Fibroblast of peridontal ligament (primary cell): ENCODE measurements at regions not wholly inside any gene's neighbourhood (a gene's known extent, or its start where the extent isn't known, plus 50 kb on each side); places are given as distances from the start of the nearest gene placed in this dataset.
"Not testable (repeated sequence)": the region's sequence is repeated elsewhere in the genome, so short reads cannot be mapped to it uniquely, and the experiment has no call there.

Source experiments
- DNase-seq: peaks from one replicate; pipeline ENCODE4 v3.0.0-alpha.2; 2010; ENCODE audit errors: extremely low read depth

- peak; percentile 43 for DNase-seq
Measured at GRCh38 chr17:70370816-70371215, 201.5 kb downstream of the KCNJ2 start.

DNA sequence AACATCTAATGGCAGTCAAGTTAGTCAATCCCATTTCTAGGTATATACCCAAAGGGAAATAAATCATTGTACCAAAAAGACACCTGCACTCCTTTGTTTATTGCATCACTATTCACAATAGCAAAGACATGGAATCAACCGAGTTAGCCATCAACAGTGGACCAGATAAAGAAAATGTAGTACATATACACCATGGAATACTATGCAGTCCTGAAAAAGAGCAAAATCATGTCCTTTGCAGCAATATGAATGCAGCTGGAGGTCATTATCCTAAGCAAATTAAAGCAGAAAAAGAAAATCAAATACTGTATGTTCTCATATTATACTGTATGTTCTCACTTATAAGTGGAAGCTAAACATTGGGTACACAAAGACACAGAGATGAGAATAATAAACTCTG is 204.0 kb downstream of the KCNJ2 start:
- no peak for DNase-seq

GRCh38 chr17:70374496-70374895 is 205.2 kb downstream of the KCNJ2 start:
- no peak for DNase-seq

DNA sequence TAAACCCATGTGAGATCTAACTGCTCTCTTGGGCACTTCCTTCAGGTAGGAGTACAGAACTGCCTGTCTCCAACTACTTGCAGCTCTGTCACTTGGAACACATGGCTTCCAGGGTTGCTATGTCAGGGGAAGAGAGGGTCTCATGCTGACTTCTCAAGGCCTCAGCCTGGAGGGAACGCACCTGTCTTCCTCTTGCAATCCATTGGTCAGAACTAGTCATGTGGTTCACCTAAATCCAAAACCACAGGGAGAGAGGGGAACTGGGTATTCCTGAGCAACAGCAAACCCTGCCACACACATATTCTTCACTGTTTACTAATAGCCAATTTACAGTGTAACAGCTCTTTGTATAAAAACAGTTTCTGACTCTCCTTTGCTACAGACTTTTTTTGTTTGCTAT is 206.1 kb downstream of the KCNJ2 start:
- DNase-seq = no peak

DNA sequence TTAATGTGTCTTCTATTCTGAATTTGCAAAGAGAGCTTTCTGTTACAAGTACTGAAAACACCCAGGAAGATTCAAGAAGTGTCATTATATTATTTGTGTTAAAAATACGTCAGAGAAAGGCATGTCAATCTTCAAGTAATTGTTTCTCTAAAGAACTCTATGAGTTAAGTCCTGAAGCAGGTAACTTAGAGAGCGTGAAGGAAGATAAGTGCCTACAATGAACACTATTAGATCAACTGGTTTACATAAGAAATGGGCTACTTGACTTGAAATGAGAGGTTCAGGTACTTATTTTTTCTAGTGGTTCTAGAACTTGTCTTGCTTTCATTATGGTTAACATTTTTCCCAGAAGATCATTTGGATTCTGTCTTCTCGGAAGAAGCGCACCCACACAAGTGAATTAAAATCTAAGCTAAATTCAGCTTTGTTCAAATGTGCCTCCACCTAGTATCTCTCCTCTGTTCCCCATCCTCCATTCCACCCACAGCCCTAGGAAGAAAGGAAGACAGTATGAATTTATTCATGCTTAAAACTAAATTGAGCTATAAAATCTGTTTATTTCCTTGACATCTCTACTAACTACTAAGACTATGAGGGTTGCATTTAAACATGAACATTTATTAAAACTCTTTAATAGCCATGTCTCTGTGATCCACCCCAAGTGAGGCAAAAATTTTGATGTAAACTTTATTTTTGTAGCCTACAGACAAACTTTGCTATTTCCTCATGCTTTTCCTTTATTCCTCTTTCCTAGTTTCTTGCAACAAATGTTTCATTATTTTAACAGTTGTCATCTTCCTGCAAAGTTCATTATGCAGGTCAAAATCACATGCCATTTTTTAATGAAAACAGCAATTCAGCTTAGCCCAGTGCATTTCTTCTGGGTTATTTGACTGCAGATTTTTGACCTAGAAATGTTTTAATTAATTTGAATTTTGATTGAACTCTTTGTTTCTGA is 206.8 kb downstream of the KCNJ2 start:
- no peak for DNase-seq

GRCh38 chr17:70377654-70378053 is 208.3 kb downstream of the KCNJ2 start:
- DNase-seq = no peak

- DNase-seq = no peak
Measured at GRCh38 chr17:70378076-70378475, 208.7 kb downstream of the KCNJ2 start.

GRCh38 chr17:70379945-70380344 is 210.6 kb downstream of the KCNJ2 start:
- no peak for DNase-seq

- not testable (repeated sequence) for DNase-seq
Measured at GRCh38 chr17:70381916-70382315, 212.6 kb downstream of the KCNJ2 start.

- DNase-seq = no peak
Measured at GRCh38 chr17:70388326-70388725, 219.0 kb downstream of the KCNJ2 start.

DNA sequence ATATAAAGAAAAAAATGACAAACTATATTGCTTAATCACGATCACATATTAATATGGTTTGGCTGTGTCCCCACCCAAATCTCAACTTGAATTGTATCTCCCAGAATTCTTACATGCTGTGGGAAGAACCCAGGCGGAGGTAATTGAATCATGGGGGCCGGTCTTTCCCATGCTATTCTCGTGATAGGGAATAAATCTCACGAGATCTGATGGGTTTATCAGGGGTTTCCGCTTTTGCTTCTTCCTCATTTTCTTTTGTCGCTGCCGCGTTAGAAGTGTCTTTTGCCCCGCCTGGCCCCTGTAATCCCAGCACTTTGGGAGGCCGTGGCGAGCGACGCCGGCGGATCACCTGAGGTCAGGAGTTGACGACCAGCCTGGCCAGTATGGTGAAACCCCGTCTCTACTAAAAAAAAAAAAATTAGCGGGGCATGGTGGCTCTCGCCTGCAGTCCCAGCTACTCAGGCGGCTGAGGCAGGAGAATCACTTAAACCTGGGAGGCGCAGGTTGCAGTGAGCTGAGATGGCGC is 220.0 kb downstream of the KCNJ2 start:
- not testable (repeated sequence) for DNase-seq

DNA sequence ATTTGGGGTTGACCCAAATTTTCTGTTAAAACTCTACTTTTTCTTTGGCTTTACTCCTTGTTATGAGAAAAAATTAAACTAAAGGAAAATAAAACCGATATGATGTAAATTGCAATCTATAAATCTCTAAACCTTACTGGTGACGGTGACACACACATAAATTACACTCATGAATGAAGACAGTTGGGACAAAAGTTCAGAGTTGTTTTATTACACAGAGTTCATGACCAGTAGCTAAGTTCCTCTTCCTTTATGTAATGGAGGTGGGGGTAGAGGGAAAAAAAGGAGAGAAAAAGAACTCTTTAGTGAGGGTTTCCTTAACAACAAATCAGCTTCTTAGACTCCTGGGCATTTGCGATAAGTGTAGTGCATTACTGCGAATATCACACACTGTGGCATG is 220.7 kb downstream of the KCNJ2 start:
- DNase-seq = no peak

DNA sequence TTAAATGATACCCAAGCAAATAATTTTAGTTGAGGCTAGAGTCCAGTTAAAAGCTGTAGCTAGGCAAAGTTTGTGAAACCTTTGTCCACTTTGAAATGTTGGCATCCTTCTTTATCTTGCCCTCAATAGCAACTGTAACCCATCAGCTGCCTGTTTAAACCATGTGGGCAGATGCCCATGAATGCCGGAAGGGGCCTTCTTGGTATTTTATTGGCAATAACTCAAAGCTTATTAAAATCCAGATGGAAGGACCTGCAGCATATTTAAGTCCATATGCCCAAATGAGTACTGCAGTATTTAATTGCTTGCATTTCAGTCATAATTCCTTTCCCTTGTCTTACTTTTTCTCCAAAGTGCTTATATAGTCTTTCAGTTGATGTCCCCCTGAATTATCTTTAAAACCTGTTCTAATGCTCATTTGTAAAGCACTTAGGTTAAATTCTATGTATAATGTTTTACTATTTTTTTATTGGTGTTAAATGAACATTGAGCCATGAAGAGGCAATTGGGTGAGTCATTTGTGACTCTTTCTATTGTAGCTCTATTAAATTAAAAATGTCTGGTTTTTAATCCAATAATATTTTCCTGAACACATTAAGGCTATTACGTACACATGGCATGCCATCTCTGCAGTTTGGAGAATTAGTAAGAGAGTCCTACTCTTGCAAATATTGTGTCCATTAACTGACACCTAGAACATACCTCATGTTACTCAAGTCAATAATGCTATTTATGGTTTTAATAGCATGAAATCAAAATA is 225.3 kb downstream of the KCNJ2 start:
- DNase-seq = no peak

GRCh38 chr17:70405492-70406220 is 236.3 kb downstream of the KCNJ2 start:
- peak; percentile 95 for DNase-seq

GRCh38 chr17:70407506-70407905 is 238.2 kb downstream of the KCNJ2 start:
- peak; percentile 5 for DNase-seq

DNA sequence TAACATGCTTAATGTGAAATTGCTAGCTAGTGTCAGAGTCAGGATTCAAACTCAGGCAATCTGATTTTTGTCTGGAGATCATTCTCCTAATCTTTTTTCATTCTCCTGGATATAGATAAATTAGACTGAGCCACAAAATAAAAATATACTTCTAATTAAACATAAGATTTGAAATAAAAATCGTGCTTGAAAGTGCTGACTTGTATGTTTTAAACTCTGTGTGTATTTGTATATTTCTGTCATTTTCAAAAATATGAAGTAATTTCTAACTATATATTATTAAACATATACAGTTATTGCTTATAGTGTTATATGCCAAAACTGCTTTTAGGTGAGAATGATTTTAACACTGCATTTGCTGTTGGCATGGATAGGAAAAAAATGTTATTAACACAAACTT is 239.4 kb downstream of the KCNJ2 start:
- DNase-seq = no peak

GRCh38 chr17:70414300-70414699 is 245.0 kb downstream of the KCNJ2 start:
- DNase-seq = no peak

GRCh38 chr17:70420861-70421445 is 251.6 kb downstream of the KCNJ2 start:
- no peak for DNase-seq

- DNase-seq = no peak
Measured at GRCh38 chr17:70422862-70423261, 253.5 kb downstream of the KCNJ2 start.

DNA sequence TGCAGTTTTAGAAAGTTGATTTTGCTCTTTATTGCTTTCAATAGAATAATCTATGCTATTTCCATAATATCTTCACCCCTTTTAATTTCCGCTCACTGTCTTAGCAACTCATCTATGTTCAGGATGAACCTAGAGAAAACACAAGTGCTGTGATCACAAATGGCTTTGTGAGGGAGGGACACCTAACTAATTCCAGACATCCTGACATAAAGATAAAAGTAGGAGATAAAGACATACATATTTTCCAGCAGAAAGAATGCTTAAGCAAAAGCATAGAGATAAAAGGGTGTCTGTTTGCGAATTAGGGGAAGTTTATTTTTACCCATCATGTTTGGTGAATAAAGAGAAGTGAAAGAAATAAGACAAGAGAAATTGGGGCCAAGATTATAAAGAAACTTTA is 254.2 kb downstream of the KCNJ2 start:
- DNase-seq = no peak

- DNase-seq = no peak
Measured at GRCh38 chr17:70426752-70427151, 257.4 kb downstream of the KCNJ2 start.
